ENCODE measurements at regions not wholly inside any gene's neighbourhood (a gene's known extent, or its start where the extent isn't known, plus 50 kb on each side); places are given as distances from the start of the nearest gene placed in this dataset.

DNA sequence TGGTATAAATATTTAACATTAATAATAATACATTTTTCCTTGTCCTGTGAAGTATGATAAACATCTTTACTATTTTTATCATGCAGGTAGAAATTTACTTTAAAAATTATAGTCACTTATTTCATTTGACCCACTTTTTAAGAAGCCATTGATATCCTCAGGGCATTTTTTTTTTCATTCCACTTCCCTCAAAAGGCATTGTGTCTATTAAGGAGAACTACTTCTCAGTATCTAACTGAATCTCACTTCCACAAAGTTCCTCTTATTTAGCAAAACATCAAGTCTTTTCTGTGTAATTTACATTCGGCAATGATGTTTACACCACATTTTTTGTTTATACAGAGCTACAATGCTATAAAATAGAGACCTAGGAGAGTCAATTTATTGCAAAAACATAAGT, 388.2 kb upstream of the AKR1E2 start:
- no peak for FAIRE-seq
- TF ChIP-seq, protein P1, sequence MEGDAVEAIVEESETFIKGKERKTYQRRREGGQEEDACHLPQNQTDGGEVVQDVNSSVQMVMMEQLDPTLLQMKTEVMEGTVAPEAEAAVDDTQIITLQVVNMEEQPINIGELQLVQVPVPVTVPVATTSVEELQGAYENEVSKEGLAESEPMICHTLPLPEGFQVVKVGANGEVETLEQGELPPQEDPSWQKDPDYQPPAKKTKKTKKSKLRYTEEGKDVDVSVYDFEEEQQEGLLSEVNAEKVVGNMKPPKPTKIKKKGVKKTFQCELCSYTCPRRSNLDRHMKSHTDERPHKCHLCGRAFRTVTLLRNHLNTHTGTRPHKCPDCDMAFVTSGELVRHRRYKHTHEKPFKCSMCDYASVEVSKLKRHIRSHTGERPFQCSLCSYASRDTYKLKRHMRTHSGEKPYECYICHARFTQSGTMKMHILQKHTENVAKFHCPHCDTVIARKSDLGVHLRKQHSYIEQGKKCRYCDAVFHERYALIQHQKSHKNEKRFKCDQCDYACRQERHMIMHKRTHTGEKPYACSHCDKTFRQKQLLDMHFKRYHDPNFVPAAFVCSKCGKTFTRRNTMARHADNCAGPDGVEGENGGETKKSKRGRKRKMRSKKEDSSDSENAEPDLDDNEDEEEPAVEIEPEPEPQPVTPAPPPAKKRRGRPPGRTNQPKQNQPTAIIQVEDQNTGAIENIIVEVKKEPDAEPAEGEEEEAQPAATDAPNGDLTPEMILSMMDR (optimal IDR thresholded peaks at IDR 0.05 in 1 of 3, IDR thresholded peaks at IDR 0.05 in 1 of 3, conservative IDR thresholded peaks at IDR 0.05 in 1 of 3; ENCODE audit: extremely low read depth in 1 of 3, insufficient read depth in 2 of 3, low read length in 3 of 3): no peak
- TF ChIP-seq EZH2 (IDR thresholded peaks at IDR 0.05; ENCODE audit: low read length): no peak

DNA sequence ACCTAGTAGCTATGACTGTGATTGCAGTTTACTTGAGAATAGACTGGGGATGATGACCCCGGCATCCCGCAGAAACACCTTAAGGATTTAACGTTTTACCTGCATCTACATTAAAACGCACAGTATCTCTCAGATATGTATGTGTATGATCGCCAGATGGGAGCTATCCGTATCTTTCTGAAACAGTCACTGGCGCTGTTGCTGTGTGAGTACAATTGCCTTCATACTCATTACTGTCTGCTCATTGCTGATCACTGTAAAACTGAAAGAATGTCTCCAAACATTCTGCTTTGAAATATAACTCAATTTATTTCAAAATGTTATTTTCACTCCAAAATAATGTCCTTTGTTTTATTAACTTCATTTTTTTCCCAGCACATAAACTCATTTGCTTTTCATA, 388.9 kb upstream of the AKR1E2 start:
- Histone ChIP-seq H3K79me2 (ENCODE audit: control insufficient read depth, insufficient read depth, low read length) (no peaks in the 10 kb centered on the region), H3K9ac (ENCODE audit: control insufficient read depth, extremely low read depth, insufficient read depth, low read length) (no peak overlapping the region), H3K4me3 (ENCODE audit: control insufficient read depth in 2 of 3, extremely low read depth in 1 of 3, insufficient read depth in 2 of 3, low read depth in 1 of 3, low read length in 3 of 3) (no peak overlapping the region), H3K36me3 (ENCODE audit: control insufficient read depth in 2 of 2, extremely low read depth in 1 of 2, insufficient read depth in 2 of 2, low read length in 2 of 2) (no peaks in the 10 kb centered on the region), H3K4me2 (ENCODE audit: control insufficient read depth, extremely low read depth, insufficient read depth, low read depth, low read length) (no peak overlapping the region), H4K20me1 (ENCODE audit: control insufficient read depth, extremely low read depth, insufficient read depth, low read length) (no peaks in the 10 kb centered on the region), H3K4me1 (ENCODE audit: control insufficient read depth, extremely low read depth, insufficient read depth, low read length) (no peaks in the 10 kb centered on the region), H3K9me3 (ENCODE audit: control insufficient read depth, low read depth, low read length) (peaks cover under 1% of the 10 kb centered on the region), H3K27me3 (ENCODE audit: control insufficient read depth, extremely low read depth, insufficient read depth, low read length) (no peaks in the 10 kb centered on the region), H2AFZ (ENCODE audit: control insufficient read depth, low read length) (no peak overlapping the region), H3K9me1 (ENCODE audit: control insufficient read depth, extremely low read depth, insufficient read depth, low read length) (no peaks in the 10 kb centered on the region), H3K27ac (ENCODE audit: control insufficient read depth, insufficient read depth, low read length) (no peak overlapping the region)
- DNase-seq (ENCODE audit: low read depth, low spot score) (no peak), FAIRE-seq (no peak)
- dilution Hi-C loops (cut with MboI; ENCODE audit: extremely low pct_ligation_motif_present, low sequenced_read_pairs): no loop called here
- TF ChIP-seq, protein P1 (optimal IDR thresholded peaks at IDR 0.05 in 1 of 3, IDR thresholded peaks at IDR 0.05 in 1 of 3, conservative IDR thresholded peaks at IDR 0.05 in 1 of 3; ENCODE audit: extremely low read depth in 1 of 3, insufficient read depth in 2 of 3, low read length in 3 of 3): no peak
- no peak for TF ChIP-seq EZH2 (IDR thresholded peaks at IDR 0.05; ENCODE audit: low read length)

More for the DNA sequence above, 388.2 kb upstream of the AKR1E2 start:
- Histone ChIP-seq H3K79me2 (ENCODE audit: control insufficient read depth, insufficient read depth, low read length) (no peaks in the 10 kb centered on the region), H3K9me3 (ENCODE audit: control insufficient read depth, low read depth, low read length) (peaks cover 2% of the 10 kb centered on the region), H3K36me3 (ENCODE audit: control insufficient read depth in 2 of 2, extremely low read depth in 1 of 2, insufficient read depth in 2 of 2, low read length in 2 of 2) (no peaks in the 10 kb centered on the region), H3K9ac (ENCODE audit: control insufficient read depth, extremely low read depth, insufficient read depth, low read length) (no peak overlapping the region), H3K4me1 (ENCODE audit: control insufficient read depth, extremely low read depth, insufficient read depth, low read length) (no peaks in the 10 kb centered on the region), H4K20me1 (ENCODE audit: control insufficient read depth, extremely low read depth, insufficient read depth, low read length) (no peaks in the 10 kb centered on the region), H3K9me1 (ENCODE audit: control insufficient read depth, extremely low read depth, insufficient read depth, low read length) (no peaks in the 10 kb centered on the region), H2AFZ (ENCODE audit: control insufficient read depth, low read length) (no peak overlapping the region), H3K4me3 (ENCODE audit: control insufficient read depth in 2 of 3, extremely low read depth in 1 of 3, insufficient read depth in 2 of 3, low read depth in 1 of 3, low read length in 3 of 3) (no peak overlapping the region), H3K27me3 (ENCODE audit: control insufficient read depth, extremely low read depth, insufficient read depth, low read length) (no peaks in the 10 kb centered on the region), H3K27ac (ENCODE audit: control insufficient read depth, insufficient read depth, low read length) (no peak overlapping the region), H3K4me2 (ENCODE audit: control insufficient read depth, extremely low read depth, insufficient read depth, low read depth, low read length) (no peak overlapping the region)
- DNase-seq (ENCODE audit: low read depth, low spot score): no peak
- dilution Hi-C loops (cut with MboI; ENCODE audit: extremely low pct_ligation_motif_present, low sequenced_read_pairs): no loop called here

All from keratinocyte (primary cell).